GM18861 (cell line): ENCODE measurements at regions not wholly inside any gene's neighbourhood (a gene's known extent, or its start where the extent isn't known, plus 50 kb on each side); places are given as distances from the start of the nearest gene placed in this dataset.
A peak's percentile ranks its signal among the peaks of the same experiment; 100 is the strongest.
"Not testable (repeated sequence)": the region's sequence is repeated elsewhere in the genome, so short reads cannot be mapped to it uniquely, and the experiment has no call there.

Experiments used
- ATAC-seq: cut with Tn5 transposase; IDR thresholded peaks from one replicate; pipeline ENCODE4 v1.9.1; 2021; ENCODE audit not compliant: unreplicated experiment

DNA sequence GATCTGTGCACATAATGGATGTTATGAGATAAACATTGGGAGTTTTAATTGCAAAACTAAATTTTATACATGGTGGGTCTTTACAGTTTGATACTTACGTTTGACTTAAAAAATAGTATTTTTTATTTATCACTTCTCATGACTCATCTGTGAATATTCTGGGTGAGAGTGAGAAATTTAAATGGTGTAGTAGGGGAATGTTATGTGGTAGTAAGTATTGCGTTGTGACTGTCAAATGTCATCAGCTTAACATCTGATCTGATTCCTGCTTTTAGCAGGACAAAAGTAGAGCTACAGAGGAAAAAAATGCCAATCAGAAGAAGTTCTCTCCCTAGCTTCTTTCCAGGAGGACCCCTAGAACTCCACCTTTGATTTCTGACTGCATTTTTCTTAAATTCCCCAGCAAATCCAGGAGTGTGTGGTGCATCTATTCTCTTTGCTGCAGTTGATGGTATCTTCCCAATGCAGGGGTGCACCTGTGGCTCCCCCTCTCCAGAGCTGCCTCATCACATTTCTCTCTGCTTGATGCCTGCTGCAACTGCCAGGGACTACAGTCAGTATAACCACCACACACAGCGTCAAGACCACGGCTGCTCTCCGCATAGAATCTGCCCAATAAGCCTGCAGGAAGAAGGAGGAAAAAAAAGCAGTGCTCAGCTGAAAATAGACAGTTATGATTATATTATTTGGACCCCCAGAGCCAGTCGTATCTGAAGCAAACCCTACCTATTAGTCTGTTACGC, 151.3 kb upstream of the THUMPD2 start:
- no peak for ATAC-seq

DNA sequence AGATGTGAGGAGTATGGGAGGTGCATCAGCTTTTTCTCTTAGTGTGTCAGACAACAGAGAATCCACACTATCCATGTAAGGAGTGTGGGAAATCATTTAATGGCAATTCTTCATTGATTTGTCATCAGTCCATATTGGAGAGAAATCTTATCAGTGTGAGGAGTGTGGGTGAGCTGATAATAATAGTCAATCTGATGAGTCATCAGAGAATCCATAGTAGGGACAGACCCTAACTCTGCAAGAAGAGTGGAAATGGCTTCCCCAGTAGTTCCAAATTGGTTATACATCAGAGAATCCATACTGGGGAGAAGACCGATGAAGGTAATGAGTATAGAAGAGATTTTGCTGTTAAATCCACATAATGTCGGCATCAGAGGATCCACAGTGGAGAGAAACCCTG, 150.5 kb upstream of the THUMPD2 start:
- no peak for ATAC-seq

DNA sequence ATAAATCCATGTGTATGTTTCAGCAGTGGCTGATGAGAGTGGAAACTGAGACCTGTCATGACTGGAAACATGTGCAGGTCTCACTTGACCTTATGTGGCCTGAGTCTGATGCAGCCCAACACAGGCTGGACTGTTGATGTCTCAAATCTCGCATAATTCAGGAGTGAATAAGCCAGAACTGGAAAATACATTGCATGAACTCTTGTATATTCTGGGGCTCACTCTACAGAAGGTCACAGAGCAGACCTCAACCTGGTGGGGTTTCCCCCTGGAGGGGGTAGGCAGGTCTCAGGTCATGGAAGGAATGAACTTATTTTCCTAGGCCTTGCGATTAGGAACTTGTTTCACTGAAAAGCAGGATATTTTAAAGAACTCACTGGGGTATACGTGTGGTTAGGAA, 146.3 kb upstream of the THUMPD2 start:
- no peak for ATAC-seq

DNA sequence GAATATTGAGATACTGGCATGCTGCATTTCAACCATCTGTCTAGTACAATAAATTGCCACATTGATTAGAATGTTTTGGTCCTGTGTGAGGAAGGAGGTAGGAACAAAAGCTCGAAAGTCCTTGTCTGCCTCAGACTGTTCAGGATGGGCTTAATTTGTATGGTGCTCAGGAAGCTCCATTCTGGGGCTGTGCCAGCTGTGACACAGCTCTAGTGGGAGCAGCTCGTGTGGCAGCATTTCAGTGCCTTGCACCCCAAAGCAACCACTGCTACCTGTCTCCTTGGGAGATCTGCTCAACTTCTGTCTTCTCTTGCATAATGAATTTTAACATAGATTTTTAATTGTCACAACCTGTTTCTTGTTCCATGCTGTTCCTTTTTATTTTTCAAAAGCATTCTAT, 144.4 kb upstream of the THUMPD2 start:
- no peak for ATAC-seq

DNA sequence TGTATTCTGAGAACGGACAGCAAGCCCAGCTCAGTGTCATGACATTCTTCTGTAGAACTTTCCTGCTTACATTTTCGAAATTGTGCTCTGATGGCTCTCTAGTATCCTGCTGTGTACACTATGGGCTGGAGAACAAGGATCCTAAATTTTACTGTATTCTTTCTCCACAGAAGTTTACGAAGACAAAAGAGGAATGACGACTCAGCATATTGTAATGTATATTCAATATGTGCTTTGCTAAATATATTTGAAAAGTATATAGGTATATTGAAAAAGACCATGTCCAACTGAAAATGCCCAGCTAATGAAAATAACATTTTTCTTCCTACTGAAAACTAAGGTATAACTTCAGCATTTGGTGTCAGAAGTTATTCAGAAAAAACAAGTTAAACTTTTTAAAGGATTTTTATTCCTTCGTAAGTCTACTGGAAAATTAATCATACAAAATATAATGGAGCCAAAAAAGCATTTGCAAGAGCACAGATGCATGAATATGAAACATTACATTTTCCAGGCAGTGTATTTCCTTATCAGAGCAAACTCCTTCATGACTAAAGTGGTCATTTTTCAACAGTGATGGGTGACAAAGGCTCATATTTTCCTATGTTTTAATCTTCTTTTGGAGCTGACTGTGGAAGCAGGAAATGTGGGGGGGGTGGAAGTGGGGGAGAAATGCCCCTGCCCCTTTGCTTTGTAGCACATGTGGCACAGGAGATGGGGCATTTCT, 143.8 kb upstream of the THUMPD2 start:
- no peak for ATAC-seq

DNA sequence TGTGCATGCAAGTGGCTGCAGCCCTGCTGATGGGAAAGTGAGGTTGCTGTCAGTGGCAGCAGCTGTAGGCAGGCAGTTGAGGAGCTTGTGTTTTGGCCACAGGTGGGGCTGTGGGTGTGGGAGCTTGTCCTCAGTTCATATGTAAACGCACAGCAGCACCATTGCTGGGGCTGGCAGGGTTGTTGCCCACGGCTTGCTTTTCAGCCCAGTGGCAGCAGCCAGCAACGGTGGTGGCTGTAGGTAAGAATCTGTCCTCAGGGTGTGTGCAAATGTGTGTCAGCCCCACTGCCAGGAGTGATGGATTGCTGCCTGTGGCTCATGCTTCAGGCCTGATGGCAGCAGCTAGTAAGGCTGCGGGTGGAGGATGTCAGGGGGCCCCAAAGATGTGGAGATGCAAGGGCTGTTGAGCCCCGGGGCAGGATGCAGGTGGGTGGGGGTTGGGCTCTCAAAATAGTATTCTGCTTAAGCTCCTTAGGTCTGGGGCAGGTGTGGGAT, 141.3 kb upstream of the THUMPD2 start:
- ATAC-seq: no peak

DNA sequence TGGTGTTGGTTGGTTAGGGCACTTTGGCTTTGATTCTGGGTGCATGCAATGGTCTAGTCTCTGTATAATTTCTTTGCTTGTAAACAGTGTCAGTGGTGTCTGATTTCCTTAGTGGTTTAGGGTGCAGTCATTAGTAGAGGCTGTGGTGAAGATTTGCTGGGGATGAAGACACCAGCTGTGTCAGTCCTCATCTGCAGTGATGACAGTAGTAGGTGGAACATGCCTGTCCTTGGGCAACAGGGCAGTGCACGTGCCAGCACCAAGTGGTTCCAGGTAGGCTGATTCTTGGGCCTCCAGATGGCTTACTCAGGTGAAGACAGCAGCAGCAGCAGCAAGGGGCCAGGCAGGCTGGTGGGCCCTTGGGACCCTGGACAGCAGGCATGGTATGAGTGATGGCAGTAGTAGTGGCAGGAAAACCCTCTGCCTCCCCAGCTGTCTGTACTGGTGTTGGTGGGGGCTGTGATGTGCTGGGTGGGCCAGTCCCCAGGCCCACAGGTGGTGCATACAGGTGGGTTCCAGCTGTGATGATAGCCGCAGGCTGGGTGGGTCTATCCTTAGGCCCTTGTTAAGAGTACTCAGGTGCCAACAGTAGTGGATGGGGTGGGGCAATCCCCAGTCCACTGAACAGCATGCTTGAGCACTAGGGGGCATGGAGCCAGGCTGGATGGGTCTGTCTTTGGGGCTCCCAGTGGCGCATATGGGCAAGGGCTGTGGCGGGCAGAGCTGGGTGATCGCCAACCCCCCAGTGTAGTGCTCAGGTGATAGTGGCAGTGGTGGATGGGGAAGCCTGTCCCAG, 140.7 kb upstream of the THUMPD2 start:
- no peak for ATAC-seq

DNA sequence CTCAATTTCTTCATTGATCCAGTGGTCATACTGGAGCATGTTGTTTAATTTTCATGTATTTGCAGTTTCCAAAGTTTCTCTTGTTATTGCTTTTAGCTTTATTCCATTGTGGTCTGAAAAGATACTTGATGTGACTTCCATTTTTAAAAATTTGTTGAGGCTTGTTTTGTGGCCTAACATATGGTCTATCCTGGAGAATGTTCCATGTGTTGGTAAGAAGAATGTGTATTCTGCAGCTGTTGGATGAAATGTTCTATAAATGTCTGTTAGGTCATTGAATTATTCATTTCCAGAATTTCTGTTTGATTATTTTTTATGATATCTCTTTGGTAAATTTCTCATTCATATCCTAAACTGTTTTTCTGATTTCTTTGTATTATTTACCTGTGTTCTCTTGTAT, 139.8 kb upstream of the THUMPD2 start:
- ATAC-seq: no peak

DNA sequence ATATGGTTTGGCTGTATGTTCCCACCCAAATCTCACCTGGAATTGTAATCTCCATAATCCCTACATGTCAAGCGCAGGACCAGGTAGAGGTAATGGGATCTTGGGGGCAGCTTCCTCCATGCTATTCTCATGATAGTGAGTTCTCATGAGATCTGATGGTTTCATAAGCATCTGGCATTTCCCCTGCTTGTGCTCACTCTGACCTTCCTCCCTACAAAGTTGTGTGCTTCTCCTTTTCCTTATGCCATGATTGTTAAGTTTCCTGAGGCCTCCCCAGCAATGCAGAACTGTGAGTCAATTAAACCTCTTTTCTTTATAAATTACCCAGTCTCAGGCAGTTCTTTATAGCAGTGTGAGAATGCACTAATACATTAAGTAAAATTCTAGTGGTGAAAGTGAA, 138.3 kb upstream of the THUMPD2 start:
- ATAC-seq: not testable (repeated sequence)

DNA sequence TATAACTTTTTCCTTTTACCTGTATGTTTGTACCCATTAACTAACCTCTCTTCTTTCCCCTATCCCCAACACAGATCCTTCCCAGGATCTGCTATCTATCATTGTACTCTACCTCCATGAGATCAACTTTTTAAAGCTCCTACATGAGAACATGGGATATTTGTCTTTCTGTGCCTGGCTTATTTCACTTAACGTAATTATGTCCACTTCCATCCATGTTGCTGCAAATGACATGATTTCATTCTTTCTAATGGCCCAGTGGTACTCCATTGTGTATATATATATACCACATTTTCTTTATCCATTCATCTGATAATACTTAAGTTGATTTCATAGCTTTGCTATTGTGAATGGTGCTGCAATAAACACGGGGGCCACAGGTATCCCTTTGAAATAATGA, 135.9 kb upstream of the THUMPD2 start:
- no peak for ATAC-seq

DNA sequence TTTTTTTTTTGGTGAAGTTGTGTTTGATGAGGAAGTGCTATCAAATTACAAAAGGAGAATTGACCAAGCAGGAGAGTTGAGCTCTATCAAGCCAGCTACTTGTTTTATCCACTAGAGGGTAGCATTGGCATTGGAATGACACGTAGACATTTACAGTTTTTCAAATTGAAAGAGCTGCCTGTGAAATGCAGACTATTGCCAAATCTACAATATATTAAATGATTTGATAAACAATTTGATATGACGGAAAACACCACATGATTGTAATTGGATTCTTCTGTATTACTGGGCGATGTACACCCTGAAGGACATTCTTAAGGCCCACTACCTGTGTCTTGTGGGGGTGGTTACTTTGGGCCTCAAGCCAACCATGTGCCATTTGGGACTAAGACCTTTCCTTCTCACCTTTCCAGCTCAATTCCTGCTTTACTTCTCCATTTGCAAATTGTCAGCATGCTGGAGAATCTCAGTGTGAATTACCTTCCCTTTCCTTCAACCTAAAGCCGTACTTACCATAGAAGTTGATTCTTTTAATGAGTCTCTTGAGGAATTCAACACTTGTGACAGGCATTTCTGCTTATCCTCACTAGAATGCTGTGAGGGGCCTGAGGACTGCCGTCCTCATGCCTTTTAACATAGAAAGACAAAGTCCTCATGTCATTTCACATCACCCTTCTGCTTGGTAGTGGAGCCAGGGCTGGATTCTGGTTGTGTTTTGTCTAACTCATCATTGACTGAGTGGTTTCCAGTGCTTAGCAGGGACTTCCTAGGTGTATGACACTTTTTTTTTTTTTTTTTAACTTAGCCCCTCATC, 134.8 kb upstream of the THUMPD2 start:
- peak; percentile 90 for ATAC-seq

DNA sequence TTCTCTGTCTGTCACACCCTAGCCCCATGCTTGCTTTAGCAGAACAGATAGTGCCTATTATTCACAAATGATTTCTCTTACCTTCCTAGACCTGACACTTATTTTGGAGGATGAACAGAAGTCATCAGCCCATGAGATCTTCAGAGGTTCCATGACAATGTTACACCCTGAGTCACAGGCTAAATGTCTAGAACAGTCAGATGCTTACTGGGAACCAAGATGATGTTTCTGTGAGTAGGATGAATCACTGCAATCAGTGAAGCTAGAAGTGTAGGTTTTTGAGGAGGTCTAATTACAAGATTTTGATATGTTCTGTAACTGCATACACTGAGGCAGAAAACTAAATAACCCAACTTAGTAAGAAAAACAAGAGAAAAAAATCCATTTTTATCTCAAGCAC, 123.0 kb upstream of the THUMPD2 start:
- ATAC-seq: no peak

DNA sequence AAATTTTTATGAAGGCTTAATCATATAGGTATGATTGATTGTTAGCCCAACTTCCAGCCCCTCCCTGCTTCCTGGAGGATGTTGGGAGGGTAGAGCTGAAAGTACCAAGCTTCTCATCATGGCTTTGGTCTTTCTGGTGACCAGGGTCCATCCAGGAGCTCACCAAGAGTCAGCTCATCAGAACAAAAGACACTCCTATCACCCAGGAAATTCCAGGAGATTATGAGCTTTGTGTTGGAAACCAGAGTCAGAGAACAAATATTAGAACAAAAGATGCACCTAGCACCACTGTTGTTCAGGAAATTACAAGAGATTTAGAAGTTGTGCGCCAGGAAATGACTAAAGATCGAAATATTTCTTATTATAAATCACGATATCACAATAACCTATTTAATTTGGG, 119.9 kb upstream of the THUMPD2 start:
- ATAC-seq: no peak

DNA sequence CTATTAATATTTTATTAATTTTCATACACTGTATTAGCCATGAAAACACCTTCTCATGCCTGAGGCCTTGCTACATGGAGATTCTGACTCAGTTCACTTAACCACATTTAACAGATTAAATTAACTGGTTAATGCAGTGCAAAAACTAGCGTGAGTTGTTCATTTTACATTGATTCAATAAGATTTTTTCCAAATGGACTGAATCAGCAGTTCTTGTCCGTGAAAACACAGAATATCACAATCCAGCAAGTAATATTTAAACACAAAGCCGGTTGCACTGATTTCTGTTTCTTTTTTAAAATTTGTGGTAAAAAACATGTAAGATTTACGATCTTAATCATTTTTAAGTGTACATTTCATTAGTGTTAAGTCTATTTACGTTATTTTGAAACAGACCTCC, 118.2 kb upstream of the THUMPD2 start:
- ATAC-seq: no peak

DNA sequence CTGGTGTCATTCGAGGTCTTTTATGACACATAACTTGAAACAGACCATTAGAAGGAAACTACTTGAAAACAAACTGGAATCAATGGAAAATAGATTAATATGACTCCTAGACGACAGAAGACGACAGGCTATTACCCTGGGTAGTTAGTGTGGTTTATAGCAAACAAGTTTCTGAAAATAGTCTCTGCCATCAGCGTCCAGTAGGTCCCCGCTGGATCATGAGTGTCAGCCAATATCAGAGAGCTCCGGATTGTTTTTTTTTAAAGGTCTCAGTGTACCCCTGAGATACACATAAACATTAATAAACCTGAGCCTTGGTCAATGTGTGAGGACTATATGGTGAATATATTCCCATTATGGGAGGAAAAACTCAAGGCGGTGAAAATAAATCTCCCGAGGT, 115.0 kb upstream of the THUMPD2 start:
- ATAC-seq: no peak

DNA sequence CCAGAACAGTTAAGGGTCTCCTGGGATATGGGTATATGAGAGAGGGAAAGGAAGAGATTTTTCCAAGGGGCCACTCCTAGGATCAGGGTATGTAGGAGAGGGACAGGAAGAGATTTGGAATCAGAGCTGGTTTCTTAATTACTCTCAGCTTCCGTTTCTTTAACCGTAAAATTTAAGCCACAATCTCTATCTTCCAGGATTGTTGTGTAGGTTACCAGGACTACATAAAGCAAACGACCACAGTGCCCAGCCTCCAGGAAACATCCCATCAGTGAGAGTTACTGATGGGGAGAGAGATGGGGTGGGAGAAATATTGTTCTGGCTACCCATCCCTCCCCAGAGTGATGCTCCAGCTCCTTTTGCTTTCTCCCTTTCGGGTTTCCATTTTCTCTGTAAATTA, 114.6 kb upstream of the THUMPD2 start:
- no peak for ATAC-seq

DNA sequence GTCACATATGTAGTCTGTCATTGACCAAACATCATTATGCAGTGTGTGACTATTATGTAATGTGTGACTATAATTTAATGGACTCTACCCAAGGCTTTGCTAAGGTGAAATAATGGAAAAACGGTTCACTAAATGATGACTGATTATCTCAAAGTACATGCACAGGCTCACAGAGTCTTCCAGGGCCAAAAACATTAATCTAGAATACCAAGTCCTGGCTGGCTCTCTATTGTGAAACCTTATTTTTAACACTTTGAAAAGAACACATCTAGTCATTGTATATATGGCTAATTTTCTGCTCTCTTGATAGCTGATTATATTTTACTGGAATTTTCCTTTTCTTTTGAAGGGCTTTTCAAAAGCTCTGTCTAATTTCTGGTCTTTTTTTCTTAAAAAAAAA, 102.9 kb upstream of the THUMPD2 start:
- ATAC-seq: no peak

DNA sequence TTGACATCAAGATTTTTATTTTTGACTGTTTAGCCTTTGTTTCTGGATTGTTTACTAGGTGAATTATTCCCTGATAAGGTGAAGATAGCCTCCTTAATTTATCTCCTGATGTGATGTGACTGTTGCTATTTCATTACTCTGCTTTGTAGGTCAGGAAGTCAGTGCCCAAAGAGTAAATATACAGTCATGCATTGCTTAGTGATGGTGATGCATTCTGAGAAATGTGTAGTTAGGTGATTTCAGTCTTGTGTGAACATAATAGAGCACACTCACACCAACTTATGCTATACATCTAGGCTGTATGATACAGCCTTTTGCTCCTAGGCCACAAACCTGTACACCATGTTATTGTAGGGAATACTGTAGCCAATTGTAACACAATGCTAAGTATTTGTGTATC, 102.4 kb upstream of the THUMPD2 start:
- no peak for ATAC-seq

DNA sequence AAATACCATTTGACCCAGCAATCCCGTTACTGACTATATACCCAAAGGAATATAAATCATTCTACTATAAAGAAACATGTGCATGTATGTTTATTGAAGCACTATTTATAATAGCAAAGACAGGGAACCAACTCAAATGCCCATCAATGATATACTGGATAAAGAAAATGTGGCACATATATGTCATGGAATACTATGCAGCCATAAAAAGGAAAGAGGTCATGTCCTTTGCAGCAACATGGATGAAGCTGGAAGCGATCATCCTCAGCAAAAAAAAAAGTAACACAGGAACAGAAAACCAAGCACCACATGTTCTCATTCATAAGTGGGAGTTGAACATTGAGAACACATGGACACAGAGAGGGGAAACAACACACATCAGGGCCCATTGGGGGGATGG, 99.9 kb upstream of the THUMPD2 start:
- ATAC-seq: not testable (repeated sequence)

DNA sequence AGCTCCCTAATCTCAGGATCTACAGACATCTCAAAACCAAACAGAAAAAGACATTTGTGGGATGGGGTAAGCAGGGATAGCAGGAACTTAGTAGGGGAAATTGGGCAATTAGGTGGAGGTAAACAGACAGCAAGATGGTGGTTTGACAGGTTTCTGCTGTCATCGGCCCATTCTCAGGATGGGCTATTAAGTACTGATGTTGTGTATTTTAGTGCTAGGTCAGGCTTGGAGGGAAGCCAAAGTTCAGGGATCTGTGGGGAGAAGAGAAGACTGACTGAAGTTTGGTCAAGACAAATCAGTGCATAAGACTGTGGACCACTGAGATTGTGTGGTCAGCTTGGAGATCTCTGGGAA, 96.8 kb upstream of the THUMPD2 start:
- no peak for ATAC-seq
